Astrocyte (in vitro differentiated cells and primary cell): ENCODE measurements at regions not wholly inside any gene's neighbourhood (a gene's known extent, or its start where the extent isn't known, plus 50 kb on each side); places are given as distances from the start of the nearest gene placed in this dataset.

Experiments
- CTCF ChIP-seq: IDR thresholded peaks from 2 replicates; pipeline ENCODE4 v1.5.1; 2011; ENCODE audit warnings: low read depth, mild to moderate bottlenecking, inconsistent platforms, low read length, moderate library complexity; ENCODE audit not compliant: insufficient read depth
- EZH2 ChIP-seq: IDR thresholded peaks from 2 replicates; pipeline ENCODE4 v1.6.1; 2012; ENCODE audit warnings: mild to moderate bottlenecking, low read length, inconsistent platforms; ENCODE audit not compliant: insufficient read depth

GRCh38 chr1:78240191-78240590 lies 194.4 kb downstream of the GIPC2 start:
- TF ChIP-seq CTCF: no peak
- no peak for TF ChIP-seq EZH2
